Chondrocyte (in vitro differentiated cells): ENCODE measurements at regions not wholly inside any gene's neighbourhood (a gene's known extent, or its start where the extent isn't known, plus 50 kb on each side); places are given as distances from the start of the nearest gene placed in this dataset.

Experiments used
- DNase-seq: peaks from one replicate; pipeline ENCODE4 v3.0.0; 2021; ENCODE audit warnings: mixed read lengths, low spot score
- H3K27ac Mint-ChIP-seq: one replicate; pipeline ENCODE4 v1.8.0; 2021; ENCODE audit warnings: mild to moderate bottlenecking, moderate library complexity, mixed read lengths; ENCODE audit not compliant: unreplicated experiment
- H3K27me3 Mint-ChIP-seq: 2 replicates; pipeline ENCODE4 v1.8.0; 2021; ENCODE audit warnings: low read depth, mixed read lengths
- H3K36me3 Mint-ChIP-seq: 2 replicates; pipeline ENCODE4 v1.8.0; 2021; ENCODE audit warnings: low read depth, mixed read lengths
- H3K4me1 Mint-ChIP-seq: 2 replicates; pipeline ENCODE4 v1.8.0; 2021; ENCODE audit warnings: low read depth, mild to moderate bottlenecking, mixed read lengths
- H3K4me3 Mint-ChIP-seq: one replicate; pipeline ENCODE4 v1.8.0; 2021; ENCODE audit warnings: mild to moderate bottlenecking, moderate library complexity, mixed read lengths; ENCODE audit not compliant: unreplicated experiment
- H3K9me3 Mint-ChIP-seq: 2 replicates; pipeline ENCODE4 v1.8.0; 2021; ENCODE audit warnings: low read depth, mixed read lengths
- CTCF ChIP-seq: fragments of 200-600 bp; sonication (generic); IDR thresholded peaks from 2 replicates; pipeline ENCODE4 v1.5.0; 2021; ENCODE audit warnings: antibody characterized with exemption, mild to moderate bottlenecking, moderate library complexity

GRCh38 chr2:219998714-219999227 is 371.3 kb downstream of the SLC4A3 start:
- TF ChIP-seq CTCF: peak; percentile 38
- Mint-ChIP-seq H3K36me3 (no peaks in the 10 kb centered on the region), H3K9me3 (no peaks in the 10 kb centered on the region), H3K4me1 (peaks cover 57% of the 10 kb centered on the region), H3K27me3 (no peaks in the 10 kb centered on the region), H3K27ac (no peak overlapping the region), H3K4me3 (no peak overlapping the region)
- no peak for DNase-seq

GRCh38 chr2:220000080-220000479 is 372.6 kb downstream of the SLC4A3 start:
- no peak for TF ChIP-seq CTCF
- no peaks in the 10 kb centered on the region for H3K9me3 Mint-ChIP-seq
- H3K4me1 Mint-ChIP-seq: peaks cover 61% of the 10 kb centered on the region
- H3K36me3 Mint-ChIP-seq: no peaks in the 10 kb centered on the region
- DNase-seq: no peak
- no peak overlapping the region for H3K4me3 Mint-ChIP-seq
- H3K27ac Mint-ChIP-seq: no peak overlapping the region
- H3K27me3 Mint-ChIP-seq: no peaks in the 10 kb centered on the region

GRCh38 chr2:220000586-220000985 is 373.2 kb downstream of the SLC4A3 start:
- no peak for DNase-seq
- Mint-ChIP-seq H3K27ac (peak overlapping the region; percentile 94), H3K4me3 (no peak overlapping the region), H3K4me1 (peaks cover 58% of the 10 kb centered on the region), H3K36me3 (no peaks in the 10 kb centered on the region), H3K27me3 (no peaks in the 10 kb centered on the region), H3K9me3 (no peaks in the 10 kb centered on the region)
- no peak for TF ChIP-seq CTCF

GRCh38 chr2:220001751-220002150 is 374.3 kb downstream of the SLC4A3 start:
- DNase-seq: no peak
- no peak for TF ChIP-seq CTCF
- Mint-ChIP-seq H3K27ac (peak overlapping the region; percentile 94), H3K4me3 (no peak overlapping the region), H3K9me3 (no peaks in the 10 kb centered on the region), H3K36me3 (no peaks in the 10 kb centered on the region), H3K27me3 (no peaks in the 10 kb centered on the region), H3K4me1 (peaks cover 58% of the 10 kb centered on the region)

DNA sequence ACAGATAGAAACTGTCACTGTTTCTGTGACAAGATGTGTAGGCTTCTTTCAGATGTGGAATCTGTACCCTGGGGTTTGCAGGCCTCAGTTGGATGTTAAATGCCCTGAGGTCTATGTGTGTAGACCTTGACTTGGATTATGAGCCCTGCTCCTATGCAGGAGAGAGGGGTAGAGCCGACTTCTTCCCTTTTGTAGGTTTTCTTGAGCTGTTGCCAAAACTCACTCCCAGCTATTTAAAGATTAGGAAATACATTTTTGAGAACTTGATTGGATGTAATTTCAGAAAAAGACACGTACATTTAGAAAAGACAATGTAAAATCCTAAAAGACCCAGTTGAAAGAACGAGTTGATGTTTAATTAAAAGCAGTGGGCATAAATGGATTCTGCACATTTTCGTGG is 374.8 kb downstream of the SLC4A3 start:
- TF ChIP-seq CTCF: no peak
- Mint-ChIP-seq H3K36me3 (no peaks in the 10 kb centered on the region), H3K27ac (peak overlapping the region; percentile 94), H3K4me3 (no peak overlapping the region), H3K9me3 (no peaks in the 10 kb centered on the region), H3K27me3 (no peaks in the 10 kb centered on the region), H3K4me1 (peaks cover 54% of the 10 kb centered on the region)
- no peak for DNase-seq
